GM23338 (cell line): ENCODE measurements at regions not wholly inside any gene's neighbourhood (a gene's known extent, or its start where the extent isn't known, plus 50 kb on each side); places are given as distances from the start of the nearest gene placed in this dataset.

Source experiments
- ATAC-seq: fragments of 200-7000 bp; cut with Tn5 transposase; 3 replicates; pipeline ENCODE4 v1.9.1; 2020
- DNase-seq: peaks from one replicate; pipeline ENCODE4 v3.0.0-alpha.2; 2015; ENCODE audit warnings: low spot score
- H2AFZ ChIP-seq: fragments of 200-600 bp; sonication (generic); 2 replicates; pipeline ENCODE4 v1.8.0; 2016; ENCODE audit warnings: antibody characterized with exemption, mild to moderate bottlenecking, moderate library complexity
- H3F3A ChIP-seq: fragments of 200-600 bp; sonication (generic); replicated peaks from 2 replicates; pipeline ENCODE4 v1.8.0; 2017; ENCODE audit warnings: antibody characterized with exemption, mixed run types, low read depth
- H3K27ac ChIP-seq: fragments of 200-600 bp; sonication (generic); 2 replicates; pipeline ENCODE4 v1.6.1; 2016; ENCODE audit warnings: low read depth
- H3K27me3 ChIP-seq: fragments of 200-600 bp; sonication (generic); 2 replicates; pipeline ENCODE4 v1.8.0; 2016; ENCODE audit warnings: mild to moderate bottlenecking, mixed run types, moderate library complexity; ENCODE audit not compliant: insufficient read depth
- H3K36me3 ChIP-seq: fragments of 200-600 bp; sonication (generic); 2 replicates; pipeline ENCODE4 v1.8.0; 2016; ENCODE audit warnings: mild to moderate bottlenecking; ENCODE audit not compliant: insufficient read depth
- H3K4me1 ChIP-seq: fragments of 200-600 bp; sonication (generic); 2 replicates; pipeline ENCODE4 v1.8.0; 2016; ENCODE audit warnings: mild to moderate bottlenecking, moderate library complexity; ENCODE audit not compliant: insufficient read depth
- H3K4me2 ChIP-seq: fragments of 200-600 bp; sonication (generic); 2 replicates; pipeline ENCODE4 v1.7.1; 2017; ENCODE audit warnings: mixed run types
- H3K4me3 ChIP-seq: fragments of 200-600 bp; sonication (generic); 2 replicates; pipeline ENCODE4 v1.6.1; 2016; ENCODE audit warnings: mixed run types
- H3K79me2 ChIP-seq: fragments of 200-600 bp; sonication (generic); replicated peaks from 2 replicates; pipeline ENCODE4 v1.8.0; 2017; ENCODE audit warnings: mild to moderate bottlenecking; ENCODE audit not compliant: insufficient read depth
- H3K9me2 ChIP-seq: fragments of 200-600 bp; sonication (generic); 2 replicates; pipeline ENCODE4 v1.8.0; 2017; ENCODE audit not compliant: insufficient read depth
- H4K20me1 ChIP-seq: fragments of 200-600 bp; sonication (generic); replicated peaks from 2 replicates; pipeline ENCODE4 v1.8.0; 2017; ENCODE audit warnings: mild to moderate bottlenecking; ENCODE audit not compliant: insufficient read depth
- H3K27ac Mint-ChIP-seq: 2 replicates; pipeline ENCODE4 v1.8.0; 2020; ENCODE audit warnings: inconsistent platforms, mild to moderate bottlenecking, moderate library complexity, mixed read lengths
- H3K27me3 Mint-ChIP-seq: 3 replicates; pipeline ENCODE4 v1.8.0; 2022; ENCODE audit warnings: low read depth, mild to moderate bottlenecking, moderate library complexity, mixed read lengths, inconsistent platforms; ENCODE audit not compliant: insufficient read depth, poor library complexity
- H3K36me3 Mint-ChIP-seq: 3 replicates; pipeline ENCODE4 v1.8.0; 2021; ENCODE audit warnings: low read depth, mild to moderate bottlenecking, inconsistent platforms, moderate library complexity, mixed read lengths
- H3K4me1 Mint-ChIP-seq: 3 replicates; pipeline ENCODE4 v1.8.0; 2020; ENCODE audit warnings: mild to moderate bottlenecking, inconsistent platforms, mixed read lengths
- H3K4me3 Mint-ChIP-seq: 3 replicates; pipeline ENCODE4 v1.8.0; 2021; ENCODE audit warnings: moderate library complexity, mild to moderate bottlenecking, inconsistent platforms, mixed read lengths
- H3K9me3 Mint-ChIP-seq: 3 replicates; pipeline ENCODE4 v1.8.0; 2020; ENCODE audit warnings: moderate library complexity, mild to moderate bottlenecking, inconsistent platforms, mixed read lengths
- CREB1 ChIP-seq: fragments of 250-450 bp; sonication (Bioruptor Pico); IDR thresholded peaks from 2 replicates; pipeline ENCODE4 v1.5.0; 2020; ENCODE audit warnings: low read depth, mild to moderate bottlenecking, moderate library complexity
- CTCF ChIP-seq, 2 experiments: fragments of 200-600 bp in 1 of 2; sonication (generic) in 1 of 2; conservative IDR thresholded peaks; 2 replicates each; pipeline versions ENCODE4 v1.5.1 to v1.6.1; 2016 to 2017; ENCODE audit warnings: antibody characterized with exemption in 2 of 2, low read depth in 2 of 2, mild to moderate bottlenecking in 2 of 2, moderate library complexity in 1 of 2
- EZH2 ChIP-seq: fragments of 200-600 bp; sonication (generic); IDR thresholded peaks from one replicate; pipeline ENCODE4 v1.8.0; 2017; ENCODE audit warnings: antibody characterized with exemption, mild to moderate bottlenecking, low read depth; ENCODE audit not compliant: unreplicated experiment
- EZH2phosphoT487 ChIP-seq: fragments of 200-600 bp; sonication (generic); IDR thresholded peaks from one replicate; pipeline ENCODE4 v1.8.1; 2018; ENCODE audit warnings: antibody characterized with exemption; ENCODE audit not compliant: unreplicated experiment
- JUNB ChIP-seq: IDR thresholded peaks from one replicate; pipeline ENCODE4 v1.6.1; 2016; ENCODE audit warnings: antibody characterized with exemption; ENCODE audit not compliant: unreplicated experiment
- NANOG ChIP-seq: IDR thresholded peaks from 2 replicates; pipeline ENCODE4 v1.6.1; 2016; ENCODE audit warnings: antibody characterized with exemption, borderline replicate concordance
- POLR2AphosphoS5 ChIP-seq: IDR thresholded peaks from 2 replicates; pipeline ENCODE4 v1.6.1; 2016; ENCODE audit warnings: antibody characterized with exemption, low read depth
- STAT1 ChIP-seq: IDR thresholded peaks from one replicate; pipeline ENCODE4 v1.6.1; 2016; ENCODE audit warnings: antibody characterized with exemption; ENCODE audit not compliant: unreplicated experiment
- ZNF114 ChIP-seq: fragments of 250-450 bp; sonication (Bioruptor Pico); IDR thresholded peaks from 2 replicates; pipeline ENCODE4 v1.5.0; 2020; ENCODE audit warnings: mild to moderate bottlenecking, moderate library complexity
- ZNF331 ChIP-seq: fragments of 250-450 bp; sonication (Bioruptor Pico); IDR thresholded peaks from 2 replicates; pipeline ENCODE4 v1.5.0; 2020; ENCODE audit warnings: low read depth, mild to moderate bottlenecking, moderate library complexity
- TF ChIP-seq, protein P1 (sequence below): IDR thresholded peaks from one replicate; pipeline ENCODE4 v1.6.1; 2018; ENCODE audit warnings: antibody characterized with exemption; ENCODE audit not compliant: unreplicated experiment
- TF ChIP-seq, protein P2 (sequence below): IDR thresholded peaks from 2 replicates; pipeline ENCODE4 v1.6.1; 2016; ENCODE audit warnings: antibody characterized with exemption
- TF ChIP-seq, protein P3 (sequence below): fragments of 250-450 bp; sonication (Bioruptor Pico); IDR thresholded peaks from 2 replicates; pipeline ENCODE4 v1.5.0; 2020; ENCODE audit warnings: mild to moderate bottlenecking, moderate library complexity

GRCh38 chr12:17076811-17077210 is 470.8 kb upstream of the LMO3 start:
- Histone ChIP-seq H3K27me3 (no peaks in the 10 kb centered on the region), H3K4me2 (no peak overlapping the region), H3K27ac (no peak overlapping the region), H3F3A (no peaks in the 10 kb centered on the region), H3K36me3 (no peaks in the 10 kb centered on the region), H4K20me1 (no peaks in the 10 kb centered on the region), H2AFZ (no peak overlapping the region), H3K9me2 (no peaks in the 10 kb centered on the region), H3K4me1 (no peaks in the 10 kb centered on the region), H3K4me3 (no peak overlapping the region), H3K79me2 (no peaks in the 10 kb centered on the region)
- Mint-ChIP-seq H3K4me1 (peaks cover 11% of the 10 kb centered on the region), H3K36me3 (no peaks in the 10 kb centered on the region), H3K9me3 (no peaks in the 10 kb centered on the region; the same call in 1 of the 3 replicates), H3K27me3 (peaks cover 1% of the 10 kb centered on the region), H3K4me3 (no peak overlapping the region), H3K27ac (no peak overlapping the region)
- no peak for ATAC-seq
- TF ChIP-seq CTCF (conservative IDR thresholded peaks at IDR 0.05; ENCODE audit: low read depth in 2 of 2) = no peak
- no peak for TF ChIP-seq EZH2
- no peak for TF ChIP-seq EZH2phosphoT487
- TF ChIP-seq ZNF331 = no peak
- no peak for TF ChIP-seq POLR2AphosphoS5
- TF ChIP-seq, protein P1, sequence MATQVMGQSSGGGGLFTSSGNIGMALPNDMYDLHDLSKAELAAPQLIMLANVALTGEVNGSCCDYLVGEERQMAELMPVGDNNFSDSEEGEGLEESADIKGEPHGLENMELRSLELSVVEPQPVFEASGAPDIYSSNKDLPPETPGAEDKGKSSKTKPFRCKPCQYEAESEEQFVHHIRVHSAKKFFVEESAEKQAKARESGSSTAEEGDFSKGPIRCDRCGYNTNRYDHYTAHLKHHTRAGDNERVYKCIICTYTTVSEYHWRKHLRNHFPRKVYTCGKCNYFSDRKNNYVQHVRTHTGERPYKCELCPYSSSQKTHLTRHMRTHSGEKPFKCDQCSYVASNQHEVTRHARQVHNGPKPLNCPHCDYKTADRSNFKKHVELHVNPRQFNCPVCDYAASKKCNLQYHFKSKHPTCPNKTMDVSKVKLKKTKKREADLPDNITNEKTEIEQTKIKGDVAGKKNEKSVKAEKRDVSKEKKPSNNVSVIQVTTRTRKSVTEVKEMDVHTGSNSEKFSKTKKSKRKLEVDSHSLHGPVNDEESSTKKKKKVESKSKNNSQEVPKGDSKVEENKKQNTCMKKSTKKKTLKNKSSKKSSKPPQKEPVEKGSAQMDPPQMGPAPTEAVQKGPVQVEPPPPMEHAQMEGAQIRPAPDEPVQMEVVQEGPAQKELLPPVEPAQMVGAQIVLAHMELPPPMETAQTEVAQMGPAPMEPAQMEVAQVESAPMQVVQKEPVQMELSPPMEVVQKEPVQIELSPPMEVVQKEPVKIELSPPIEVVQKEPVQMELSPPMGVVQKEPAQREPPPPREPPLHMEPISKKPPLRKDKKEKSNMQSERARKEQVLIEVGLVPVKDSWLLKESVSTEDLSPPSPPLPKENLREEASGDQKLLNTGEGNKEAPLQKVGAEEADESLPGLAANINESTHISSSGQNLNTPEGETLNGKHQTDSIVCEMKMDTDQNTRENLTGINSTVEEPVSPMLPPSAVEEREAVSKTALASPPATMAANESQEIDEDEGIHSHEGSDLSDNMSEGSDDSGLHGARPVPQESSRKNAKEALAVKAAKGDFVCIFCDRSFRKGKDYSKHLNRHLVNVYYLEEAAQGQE = no peak
- TF ChIP-seq, protein P2, sequence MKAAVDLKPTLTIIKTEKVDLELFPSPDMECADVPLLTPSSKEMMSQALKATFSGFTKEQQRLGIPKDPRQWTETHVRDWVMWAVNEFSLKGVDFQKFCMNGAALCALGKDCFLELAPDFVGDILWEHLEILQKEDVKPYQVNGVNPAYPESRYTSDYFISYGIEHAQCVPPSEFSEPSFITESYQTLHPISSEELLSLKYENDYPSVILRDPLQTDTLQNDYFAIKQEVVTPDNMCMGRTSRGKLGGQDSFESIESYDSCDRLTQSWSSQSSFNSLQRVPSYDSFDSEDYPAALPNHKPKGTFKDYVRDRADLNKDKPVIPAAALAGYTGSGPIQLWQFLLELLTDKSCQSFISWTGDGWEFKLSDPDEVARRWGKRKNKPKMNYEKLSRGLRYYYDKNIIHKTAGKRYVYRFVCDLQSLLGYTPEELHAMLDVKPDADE = no peak
- TF ChIP-seq ZNF114 = no peak
- TF ChIP-seq JUNB = no peak
- TF ChIP-seq, protein P3, sequence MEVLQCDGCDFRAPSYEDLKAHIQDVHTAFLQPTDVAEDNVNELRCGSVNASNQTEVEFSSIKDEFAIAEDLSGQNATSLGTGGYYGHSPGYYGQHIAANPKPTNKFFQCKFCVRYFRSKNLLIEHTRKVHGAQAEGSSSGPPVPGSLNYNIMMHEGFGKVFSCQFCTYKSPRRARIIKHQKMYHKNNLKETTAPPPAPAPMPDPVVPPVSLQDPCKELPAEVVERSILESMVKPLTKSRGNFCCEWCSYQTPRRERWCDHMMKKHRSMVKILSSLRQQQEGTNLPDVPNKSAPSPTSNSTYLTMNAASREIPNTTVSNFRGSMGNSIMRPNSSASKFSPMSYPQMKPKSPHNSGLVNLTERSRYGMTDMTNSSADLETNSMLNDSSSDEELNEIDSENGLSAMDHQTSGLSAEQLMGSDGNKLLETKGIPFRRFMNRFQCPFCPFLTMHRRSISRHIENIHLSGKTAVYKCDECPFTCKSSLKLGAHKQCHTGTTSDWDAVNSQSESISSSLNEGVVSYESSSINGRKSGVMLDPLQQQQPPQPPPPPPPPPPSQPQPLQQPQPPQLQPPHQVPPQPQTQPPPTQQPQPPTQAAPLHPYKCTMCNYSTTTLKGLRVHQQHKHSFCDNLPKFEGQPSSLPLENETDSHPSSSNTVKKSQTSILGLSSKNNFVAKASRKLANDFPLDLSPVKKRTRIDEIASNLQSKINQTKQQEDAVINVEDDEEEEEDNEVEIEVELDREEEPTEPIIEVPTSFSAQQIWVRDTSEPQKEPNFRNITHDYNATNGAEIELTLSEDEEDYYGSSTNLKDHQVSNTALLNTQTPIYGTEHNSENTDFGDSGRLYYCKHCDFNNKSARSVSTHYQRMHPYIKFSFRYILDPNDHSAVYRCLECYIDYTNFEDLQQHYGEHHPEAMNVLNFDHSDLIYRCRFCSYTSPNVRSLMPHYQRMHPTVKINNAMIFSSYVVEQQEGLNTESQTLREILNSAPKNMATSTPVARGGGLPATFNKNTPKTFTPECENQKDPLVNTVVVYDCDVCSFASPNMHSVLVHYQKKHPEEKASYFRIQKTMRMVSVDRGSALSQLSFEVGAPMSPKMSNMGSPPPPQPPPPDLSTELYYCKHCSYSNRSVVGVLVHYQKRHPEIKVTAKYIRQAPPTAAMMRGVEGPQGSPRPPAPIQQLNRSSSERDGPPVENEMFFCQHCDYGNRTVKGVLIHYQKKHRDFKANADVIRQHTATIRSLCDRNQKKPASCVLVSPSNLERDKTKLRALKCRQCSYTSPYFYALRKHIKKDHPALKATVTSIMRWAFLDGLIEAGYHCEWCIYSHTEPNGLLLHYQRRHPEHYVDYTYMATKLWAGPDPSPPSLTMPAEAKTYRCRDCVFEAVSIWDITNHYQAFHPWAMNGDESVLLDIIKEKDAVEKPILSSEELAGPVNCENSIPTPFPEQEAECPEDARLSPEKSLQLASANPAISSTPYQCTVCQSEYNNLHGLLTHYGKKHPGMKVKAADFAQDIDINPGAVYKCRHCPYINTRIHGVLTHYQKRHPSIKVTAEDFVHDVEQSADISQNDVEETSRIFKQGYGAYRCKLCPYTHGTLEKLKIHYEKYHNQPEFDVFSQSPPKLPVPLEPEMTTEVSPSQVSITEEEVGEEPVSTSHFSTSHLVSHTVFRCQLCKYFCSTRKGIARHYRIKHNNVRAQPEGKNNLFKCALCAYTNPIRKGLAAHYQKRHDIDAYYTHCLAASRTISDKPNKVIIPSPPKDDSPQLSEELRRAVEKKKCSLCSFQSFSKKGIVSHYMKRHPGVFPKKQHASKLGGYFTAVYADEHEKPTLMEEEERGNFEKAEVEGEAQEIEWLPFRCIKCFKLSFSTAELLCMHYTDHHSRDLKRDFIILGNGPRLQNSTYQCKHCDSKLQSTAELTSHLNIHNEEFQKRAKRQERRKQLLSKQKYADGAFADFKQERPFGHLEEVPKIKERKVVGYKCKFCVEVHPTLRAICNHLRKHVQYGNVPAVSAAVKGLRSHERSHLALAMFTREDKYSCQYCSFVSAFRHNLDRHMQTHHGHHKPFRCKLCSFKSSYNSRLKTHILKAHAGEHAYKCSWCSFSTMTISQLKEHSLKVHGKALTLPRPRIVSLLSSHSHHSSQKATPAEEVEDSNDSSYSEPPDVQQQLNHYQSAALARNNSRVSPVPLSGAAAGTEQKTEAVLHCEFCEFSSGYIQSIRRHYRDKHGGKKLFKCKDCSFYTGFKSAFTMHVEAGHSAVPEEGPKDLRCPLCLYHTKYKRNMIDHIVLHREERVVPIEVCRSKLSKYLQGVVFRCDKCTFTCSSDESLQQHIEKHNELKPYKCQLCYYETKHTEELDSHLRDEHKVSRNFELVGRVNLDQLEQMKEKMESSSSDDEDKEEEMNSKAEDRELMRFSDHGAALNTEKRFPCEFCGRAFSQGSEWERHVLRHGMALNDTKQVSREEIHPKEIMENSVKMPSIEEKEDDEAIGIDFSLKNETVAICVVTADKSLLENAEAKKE (CRISPR knock-in tag) = no peak
- no peak for TF ChIP-seq CREB1 (CRISPR knock-in tag)
- TF ChIP-seq STAT1 = no peak
- TF ChIP-seq NANOG = no peak
- no peak for DNase-seq
